ENCODE measurements at regions not wholly inside any gene's neighbourhood (a gene's known extent, or its start where the extent isn't known, plus 50 kb on each side); places are given as distances from the start of the nearest gene placed in this dataset.

- intact Hi-C loops (cut with DNase I): no loop called here
- TF ChIP-seq, protein P1, sequence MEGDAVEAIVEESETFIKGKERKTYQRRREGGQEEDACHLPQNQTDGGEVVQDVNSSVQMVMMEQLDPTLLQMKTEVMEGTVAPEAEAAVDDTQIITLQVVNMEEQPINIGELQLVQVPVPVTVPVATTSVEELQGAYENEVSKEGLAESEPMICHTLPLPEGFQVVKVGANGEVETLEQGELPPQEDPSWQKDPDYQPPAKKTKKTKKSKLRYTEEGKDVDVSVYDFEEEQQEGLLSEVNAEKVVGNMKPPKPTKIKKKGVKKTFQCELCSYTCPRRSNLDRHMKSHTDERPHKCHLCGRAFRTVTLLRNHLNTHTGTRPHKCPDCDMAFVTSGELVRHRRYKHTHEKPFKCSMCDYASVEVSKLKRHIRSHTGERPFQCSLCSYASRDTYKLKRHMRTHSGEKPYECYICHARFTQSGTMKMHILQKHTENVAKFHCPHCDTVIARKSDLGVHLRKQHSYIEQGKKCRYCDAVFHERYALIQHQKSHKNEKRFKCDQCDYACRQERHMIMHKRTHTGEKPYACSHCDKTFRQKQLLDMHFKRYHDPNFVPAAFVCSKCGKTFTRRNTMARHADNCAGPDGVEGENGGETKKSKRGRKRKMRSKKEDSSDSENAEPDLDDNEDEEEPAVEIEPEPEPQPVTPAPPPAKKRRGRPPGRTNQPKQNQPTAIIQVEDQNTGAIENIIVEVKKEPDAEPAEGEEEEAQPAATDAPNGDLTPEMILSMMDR (IDR thresholded peaks at IDR 0.05): no peak
- no peak for TF ChIP-seq POLR2A (IDR thresholded peaks at IDR 0.05)
- WGBS (ENCODE audit: insufficient coverage, low coverage, low lambda C conversion rate, missing lambda C conversion rate): 22% methylated on average over 2 of the region's 2 CpGs
- DNase-seq (no peak), ATAC-seq (no peak)
- Histone ChIP-seq H3K36me3 (no peaks in the 10 kb centered on the region), H3K4me3 (no peak overlapping the region), H3K27me3 (no peaks in the 10 kb centered on the region), H3K9me3 (no peaks in the 10 kb centered on the region), H3K4me1 (no peaks in the 10 kb centered on the region), H3K27ac (no peak overlapping the region)
Observed at GRCh38 chr3:117626577-117626976, 917.0 kb downstream of the TUSC7 start.

GRCh38 chr3:117628823-117629291 lies 919.3 kb downstream of the TUSC7 start:
- no peak for TF ChIP-seq POLR2A (IDR thresholded peaks at IDR 0.05)
- TF ChIP-seq, protein P1 (IDR thresholded peaks at IDR 0.05): no peak
- H3K27me3 ChIP-seq: no peaks in the 10 kb centered on the region
- DNase-seq (no peak), ATAC-seq (no peak)
- H3K4me3 ChIP-seq: no peak overlapping the region
- no peak overlapping the region for H3K27ac ChIP-seq
- H3K4me1 ChIP-seq: no peaks in the 10 kb centered on the region
- no peaks in the 10 kb centered on the region for H3K36me3 ChIP-seq
- no peaks in the 10 kb centered on the region for H3K9me3 ChIP-seq
- intact Hi-C loops (cut with DNase I): no loop called here
- 28% methylated on average over 2 of the region's 2 CpGs for WGBS (ENCODE audit: insufficient coverage, low coverage, low lambda C conversion rate, missing lambda C conversion rate)

DNA sequence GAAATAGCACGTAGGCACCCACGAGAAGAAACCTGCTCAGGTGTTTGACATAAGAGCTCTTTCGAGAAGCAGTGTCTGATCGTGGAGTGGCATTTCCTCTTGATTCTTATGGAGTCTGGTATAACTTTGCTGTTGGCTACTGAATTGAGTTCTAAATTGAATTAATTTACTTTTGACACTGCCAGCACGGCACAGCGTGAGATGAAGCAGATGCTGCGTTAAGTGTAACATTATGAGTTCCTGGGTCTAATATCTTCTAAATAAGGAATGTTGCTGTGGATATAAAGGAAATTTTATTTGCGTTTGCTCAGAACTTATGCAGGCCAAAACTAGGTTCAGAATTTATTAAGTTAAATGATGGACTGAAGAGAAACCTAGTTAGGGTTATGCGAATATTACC lies 919.9 kb downstream of the TUSC7 start:
- DNase-seq (no peak), ATAC-seq (no peak)
- Histone ChIP-seq H3K27ac (no peak overlapping the region), H3K4me1 (no peaks in the 10 kb centered on the region), H3K36me3 (no peaks in the 10 kb centered on the region), H3K4me3 (no peak overlapping the region), H3K27me3 (no peaks in the 10 kb centered on the region), H3K9me3 (no peaks in the 10 kb centered on the region)
- TF ChIP-seq, protein P1 (IDR thresholded peaks at IDR 0.05): no peak
- TF ChIP-seq POLR2A (IDR thresholded peaks at IDR 0.05): no peak
- intact Hi-C loops (cut with DNase I): no loop called here
- 61% methylated on average over 9 of the region's 9 CpGs for WGBS (ENCODE audit: insufficient coverage, low coverage, low lambda C conversion rate, missing lambda C conversion rate)

GRCh38 chr3:117630469-117630868 lies 920.9 kb downstream of the TUSC7 start:
- intact Hi-C loops (cut with DNase I): no loop called here
- ATAC-seq: no peak

More at GRCh38 chr3:117630469-117630868, 920.9 kb downstream of the TUSC7 start:
- H3K4me3 ChIP-seq: no peak overlapping the region
- no peaks in the 10 kb centered on the region for H3K9me3 ChIP-seq
- H3K27ac ChIP-seq: no peak overlapping the region
- DNase-seq: no peak
- TF ChIP-seq POLR2A (IDR thresholded peaks at IDR 0.05): no peak
- TF ChIP-seq, protein P1 (IDR thresholded peaks at IDR 0.05): no peak
- no peaks in the 10 kb centered on the region for H3K4me1 ChIP-seq
- no peaks in the 10 kb centered on the region for H3K27me3 ChIP-seq
- no peaks in the 10 kb centered on the region for H3K36me3 ChIP-seq

Data from right lobe of liver (tissue), 6 donors.